ENCODE measurements at regions not wholly inside any gene's neighbourhood (a gene's known extent, or its start where the extent isn't known, plus 50 kb on each side); places are given as distances from the start of the nearest gene placed in this dataset.

GRCh38 chr3:4043867-4044575, 244.8 kb downstream of the LRRN1 start:
- Histone ChIP-seq H3K4me3 (ENCODE audit: insufficient read depth, low read depth, low read length) (no peak overlapping the region), H3K36me3 (replicated peaks; ENCODE audit: control insufficient read depth, insufficient read depth, low read length) (no peaks in the 10 kb centered on the region), H3K27me3 (ENCODE audit: control insufficient read depth, insufficient read depth, low read length) (no peaks in the 10 kb centered on the region)
- no peak for DNase-seq

- Histone ChIP-seq H3K4me3 (ENCODE audit: insufficient read depth, low read depth, low read length) (no peak overlapping the region), H3K36me3 (replicated peaks; ENCODE audit: control insufficient read depth, insufficient read depth, low read length) (no peaks in the 10 kb centered on the region), H3K27me3 (ENCODE audit: control insufficient read depth, insufficient read depth, low read length) (no peaks in the 10 kb centered on the region)
- no peak for DNase-seq
Measured at GRCh38 chr3:4044619-4045018, 245.4 kb downstream of the LRRN1 start.

DNA sequence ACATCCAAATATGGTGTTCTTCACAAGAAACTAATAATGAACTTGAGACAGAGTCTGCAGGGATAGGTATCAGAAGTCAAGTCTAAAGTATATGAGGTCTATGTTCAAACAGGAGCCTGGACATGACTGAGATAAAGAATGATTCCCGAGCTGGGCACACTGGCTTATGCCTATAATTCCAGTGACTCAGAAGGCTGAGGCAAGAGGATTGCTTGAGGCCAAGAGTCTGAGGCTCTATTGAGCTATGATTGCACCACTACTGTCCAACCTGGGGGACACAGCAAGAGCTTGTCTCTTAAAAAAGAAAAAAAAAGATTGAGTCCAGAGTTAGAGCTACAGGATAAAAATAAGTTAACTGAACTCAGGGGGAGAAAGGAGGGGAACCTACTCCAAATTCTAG, 246.5 kb downstream of the LRRN1 start:
- no peak overlapping the region for H3K4me3 ChIP-seq (ENCODE audit: insufficient read depth, low read depth, low read length)
- H3K27me3 ChIP-seq (ENCODE audit: control insufficient read depth, insufficient read depth, low read length) = no peaks in the 10 kb centered on the region
- no peak for DNase-seq
- H3K36me3 ChIP-seq (replicated peaks; ENCODE audit: control insufficient read depth, insufficient read depth, low read length) = no peaks in the 10 kb centered on the region

DNA sequence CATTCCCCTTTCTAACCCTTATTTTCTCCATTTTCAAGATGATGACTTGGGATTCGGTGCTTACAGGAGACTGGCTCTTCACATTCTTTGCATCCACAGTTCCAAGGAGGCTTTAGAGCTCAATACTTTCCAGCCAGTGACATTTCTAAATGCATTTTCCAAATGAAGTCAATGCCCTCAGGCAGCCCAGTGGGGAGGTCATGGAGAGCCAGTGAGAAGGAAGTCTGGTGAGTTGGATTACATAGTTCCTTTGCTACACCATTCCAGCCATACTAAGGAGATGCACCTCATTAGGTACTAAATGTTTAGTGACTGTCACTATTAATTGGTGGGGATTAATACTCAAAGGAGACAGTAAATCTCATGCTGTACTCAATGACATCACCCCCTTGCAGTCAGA, 248.1 kb downstream of the LRRN1 start:
- no peak for DNase-seq
- Histone ChIP-seq H3K27me3 (ENCODE audit: control insufficient read depth, insufficient read depth, low read length) (no peaks in the 10 kb centered on the region), H3K4me3 (ENCODE audit: insufficient read depth, low read depth, low read length) (no peak overlapping the region), H3K36me3 (replicated peaks; ENCODE audit: control insufficient read depth, insufficient read depth, low read length) (no peaks in the 10 kb centered on the region)

GRCh38 chr3:4052706-4053105, 250.5 kb upstream of the SETMAR start:
- DNase-seq = no peak
- Histone ChIP-seq H3K36me3 (replicated peaks; ENCODE audit: control insufficient read depth, insufficient read depth, low read length) (no peaks in the 10 kb centered on the region), H3K27me3 (ENCODE audit: control insufficient read depth, insufficient read depth, low read length) (no peaks in the 10 kb centered on the region), H3K4me3 (ENCODE audit: insufficient read depth, low read depth, low read length) (no peak overlapping the region)

DNA sequence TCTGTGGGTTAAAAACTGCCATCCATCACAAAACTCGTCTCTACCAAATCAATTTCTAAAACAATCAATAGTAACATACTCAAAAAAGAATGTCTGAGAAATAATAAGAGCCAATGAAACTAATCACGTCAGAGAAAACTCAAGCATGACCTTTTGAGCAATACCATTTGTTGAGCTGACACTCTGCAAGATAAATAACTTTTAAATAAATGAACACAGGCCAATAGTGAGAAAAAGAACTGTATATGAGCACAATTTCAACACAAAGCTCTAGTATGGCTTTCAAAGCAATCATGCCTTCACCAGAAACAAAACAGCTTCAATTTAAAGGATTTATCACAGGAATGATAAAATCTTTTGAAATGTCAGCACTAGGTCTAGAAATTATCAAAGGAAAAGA, 249.2 kb upstream of the SETMAR start:
- H3K27me3 ChIP-seq (ENCODE audit: control insufficient read depth, insufficient read depth, low read length) = no peaks in the 10 kb centered on the region
- DNase-seq = no peak
- H3K4me3 ChIP-seq (ENCODE audit: insufficient read depth, low read depth, low read length) = no peak overlapping the region
- no peaks in the 10 kb centered on the region for H3K36me3 ChIP-seq (replicated peaks; ENCODE audit: control insufficient read depth, insufficient read depth, low read length)

GRCh38 chr3:4060064-4060463, 243.1 kb upstream of the SETMAR start:
- Histone ChIP-seq H3K27me3 (ENCODE audit: control insufficient read depth, insufficient read depth, low read length) (no peaks in the 10 kb centered on the region), H3K4me3 (ENCODE audit: insufficient read depth, low read depth, low read length) (no peak overlapping the region), H3K36me3 (replicated peaks; ENCODE audit: control insufficient read depth, insufficient read depth, low read length) (no peaks in the 10 kb centered on the region)
- DNase-seq = no peak

DNA sequence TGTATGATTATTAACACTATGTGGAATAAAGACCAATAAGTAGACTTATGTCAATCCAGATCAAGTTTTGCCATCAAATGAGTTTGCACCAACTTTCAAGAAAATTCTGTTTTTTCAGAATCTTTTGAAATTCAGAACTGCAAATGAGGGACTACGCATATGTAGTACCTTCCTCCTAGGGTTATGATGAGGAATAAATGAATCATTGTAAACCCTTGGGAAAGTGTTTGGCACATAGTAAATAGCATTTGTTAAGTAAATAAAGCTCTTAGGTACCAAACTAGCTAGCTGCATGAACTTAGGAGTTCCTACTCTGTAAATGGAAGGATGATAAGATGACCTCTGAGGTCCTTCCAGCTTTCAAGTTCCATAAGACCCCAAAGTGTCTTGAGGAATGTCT, 242.6 kb upstream of the SETMAR start:
- H3K27me3 ChIP-seq (ENCODE audit: control insufficient read depth, insufficient read depth, low read length) = no peaks in the 10 kb centered on the region
- H3K36me3 ChIP-seq (replicated peaks; ENCODE audit: control insufficient read depth, insufficient read depth, low read length) = no peaks in the 10 kb centered on the region
- no peak overlapping the region for H3K4me3 ChIP-seq (ENCODE audit: insufficient read depth, low read depth, low read length)
- DNase-seq = no peak

- no peak for DNase-seq
- Histone ChIP-seq H3K27me3 (ENCODE audit: control insufficient read depth, insufficient read depth, low read length) (no peaks in the 10 kb centered on the region), H3K4me3 (ENCODE audit: insufficient read depth, low read depth, low read length) (no peak overlapping the region), H3K36me3 (replicated peaks; ENCODE audit: control insufficient read depth, insufficient read depth, low read length) (no peaks in the 10 kb centered on the region)
Measured at GRCh38 chr3:4061195-4061594, 242.0 kb upstream of the SETMAR start.

DNA sequence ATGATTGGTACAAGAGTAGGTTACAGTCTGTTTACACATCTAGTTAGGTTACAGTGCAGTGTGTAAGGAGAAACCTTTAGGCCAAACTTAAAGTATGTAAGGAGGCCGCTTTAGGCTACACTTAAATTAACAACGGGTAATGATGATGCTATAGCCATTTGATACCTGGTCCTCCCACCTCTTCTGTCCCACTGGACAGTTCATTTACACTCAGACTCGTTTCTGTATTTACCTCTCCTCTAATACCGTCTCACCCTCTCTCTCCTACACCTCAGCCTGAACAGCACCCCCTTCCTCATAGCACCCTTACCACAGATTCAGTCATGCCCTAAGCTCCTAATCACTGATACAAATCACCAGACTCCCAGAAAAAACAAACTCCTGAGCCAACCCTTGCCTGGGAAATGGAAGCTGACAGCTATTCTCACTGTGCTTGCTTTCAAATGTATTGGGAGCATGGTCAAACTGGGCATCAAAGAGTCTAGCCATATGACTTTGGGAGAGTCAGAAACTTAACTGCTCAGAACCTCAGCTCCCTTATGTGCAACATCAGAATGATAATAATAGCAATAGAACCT, 241.3 kb upstream of the SETMAR start:
- DNase-seq = no peak
- Histone ChIP-seq H3K27me3 (ENCODE audit: control insufficient read depth, insufficient read depth, low read length) (no peaks in the 10 kb centered on the region), H3K36me3 (replicated peaks; ENCODE audit: control insufficient read depth, insufficient read depth, low read length) (no peaks in the 10 kb centered on the region), H3K4me3 (ENCODE audit: insufficient read depth, low read depth, low read length) (no peak overlapping the region)

GRCh38 chr3:4062621-4063020, 240.5 kb upstream of the SETMAR start:
- no peak overlapping the region for H3K4me3 ChIP-seq (ENCODE audit: insufficient read depth, low read depth, low read length)
- H3K36me3 ChIP-seq (replicated peaks; ENCODE audit: control insufficient read depth, insufficient read depth, low read length) = no peaks in the 10 kb centered on the region
- H3K27me3 ChIP-seq (ENCODE audit: control insufficient read depth, insufficient read depth, low read length) = no peaks in the 10 kb centered on the region
- DNase-seq = no peak

- Histone ChIP-seq H3K27me3 (ENCODE audit: control insufficient read depth, insufficient read depth, low read length) (no peaks in the 10 kb centered on the region), H3K4me3 (ENCODE audit: insufficient read depth, low read depth, low read length) (no peak overlapping the region), H3K36me3 (replicated peaks; ENCODE audit: control insufficient read depth, insufficient read depth, low read length) (no peaks in the 10 kb centered on the region)
- no peak for DNase-seq
Measured at GRCh38 chr3:4063916-4064574, 239.1 kb upstream of the SETMAR start.

DNA sequence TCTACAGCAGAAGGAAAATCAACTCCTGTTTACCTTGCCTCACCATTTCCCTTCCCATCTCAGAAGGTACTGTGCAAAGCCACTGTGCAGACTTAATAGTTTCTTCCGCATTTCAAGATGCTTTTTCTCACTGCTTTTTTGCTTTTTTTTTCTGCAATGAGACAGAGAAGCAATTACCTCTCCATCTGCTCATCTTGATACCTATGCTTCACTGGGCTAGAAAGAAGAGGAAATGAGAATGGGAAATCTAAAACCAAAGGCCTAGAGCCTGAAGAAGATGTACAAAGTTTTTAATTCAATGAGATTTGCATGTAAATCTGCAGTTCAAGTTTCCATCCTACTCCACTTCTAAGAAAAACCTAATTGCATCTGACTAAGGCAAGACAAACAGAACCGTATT, 238.1 kb upstream of the SETMAR start:
- DNase-seq = no peak
- Histone ChIP-seq H3K4me3 (ENCODE audit: insufficient read depth, low read depth, low read length) (no peak overlapping the region), H3K36me3 (replicated peaks; ENCODE audit: control insufficient read depth, insufficient read depth, low read length) (no peaks in the 10 kb centered on the region), H3K27me3 (ENCODE audit: control insufficient read depth, insufficient read depth, low read length) (no peaks in the 10 kb centered on the region)

DNA sequence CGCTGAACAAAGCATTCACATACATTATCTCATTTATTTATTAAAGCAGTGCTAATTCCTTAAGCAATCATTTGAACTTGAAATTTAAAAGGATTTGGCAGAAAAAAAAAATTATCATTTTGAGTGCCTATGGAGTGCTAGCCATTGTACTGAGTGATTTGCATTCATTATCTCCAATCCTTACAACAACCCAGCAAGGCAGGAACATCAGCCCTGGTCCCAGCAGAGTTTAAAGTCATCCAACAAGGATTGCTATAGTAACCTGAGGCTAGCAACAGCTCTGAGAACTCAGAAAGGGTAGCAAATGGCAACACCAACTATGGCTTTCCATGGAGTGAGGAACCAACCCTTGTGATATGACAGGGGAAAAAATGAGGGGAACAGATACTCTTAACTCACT, 237.6 kb upstream of the SETMAR start:
- Histone ChIP-seq H3K4me3 (ENCODE audit: insufficient read depth, low read depth, low read length) (no peak overlapping the region), H3K36me3 (replicated peaks; ENCODE audit: control insufficient read depth, insufficient read depth, low read length) (no peaks in the 10 kb centered on the region), H3K27me3 (ENCODE audit: control insufficient read depth, insufficient read depth, low read length) (no peaks in the 10 kb centered on the region)
- no peak for DNase-seq

- DNase-seq = no peak
- no peaks in the 10 kb centered on the region for H3K36me3 ChIP-seq (replicated peaks; ENCODE audit: control insufficient read depth, insufficient read depth, low read length)
- H3K4me3 ChIP-seq (ENCODE audit: insufficient read depth, low read depth, low read length) = no peak overlapping the region
- no peaks in the 10 kb centered on the region for H3K27me3 ChIP-seq (ENCODE audit: control insufficient read depth, insufficient read depth, low read length)
Measured at GRCh38 chr3:4067893-4068292, 235.3 kb upstream of the SETMAR start.
